Peyer's patch (tissue), 4 donors: ENCODE measurements at regions not wholly inside any gene's neighbourhood (a gene's known extent, or its start where the extent isn't known, plus 50 kb on each side); places are given as distances from the start of the nearest gene placed in this dataset.
"Not testable (repeated sequence)": the region's sequence is repeated elsewhere in the genome, so short reads cannot be mapped to it uniquely, and the experiment has no call there.

Experiments
- DNase-seq, 3 donors: peaks; one replicate each; pipeline ENCODE4 v3.0.0-alpha.2; 2017 to 2019
- H3K27ac ChIP-seq, 4 donors: fragments of 200-600 bp; sonication (generic); one replicate each; pipeline ENCODE4 v1.5.1; 2016 to 2019
- H3K27me3 ChIP-seq, 2 donors: fragments of 200-600 bp; sonication (generic); one replicate each; pipeline ENCODE4 v1.5.1; 2019
- H3K36me3 ChIP-seq, 3 donors: fragments of 200-600 bp; sonication (generic); one replicate each; pipeline ENCODE4 v1.5.1; 2016 to 2019
- H3K4me1 ChIP-seq, 4 donors: fragments of 200-600 bp; sonication (generic); one replicate each; pipeline ENCODE4 v1.5.1; 2016 to 2019
- H3K4me3 ChIP-seq, 4 donors: fragments of 200-600 bp; sonication (generic); 1 replicate in 3 of 4; 2 replicates in 1 of 4; pipeline ENCODE4 v1.5.1; 2016 to 2019; ENCODE audit warnings: mild to moderate bottlenecking in 1 of 4
- H3K9me3 ChIP-seq, 4 donors: fragments of 200-600 bp; sonication (generic); one replicate each; pipeline ENCODE4 v1.5.1; 2016 to 2019; ENCODE audit warnings: mild to moderate bottlenecking in 1 of 4
- CTCF ChIP-seq, 6 experiments: fragments of 450-650 bp in 4 of 6; fragments of 200-600 bp in 2 of 6; sonication (generic) in 1 of 6; IDR thresholded peaks; one replicate each; pipeline ENCODE4 v1.5.1; 2017 to 2019; ENCODE audit warnings: antibody characterized with exemption in 6 of 6, mild to moderate bottlenecking in 3 of 6, moderate library complexity in 1 of 6
- POLR2A ChIP-seq, 2 donors: fragments of 450-650 bp; IDR thresholded peaks; one replicate each; pipeline ENCODE4 v1.5.1; 2017; ENCODE audit warnings: antibody characterized with exemption in 2 of 2, mild to moderate bottlenecking in 2 of 2, moderate library complexity in 2 of 2

DNA sequence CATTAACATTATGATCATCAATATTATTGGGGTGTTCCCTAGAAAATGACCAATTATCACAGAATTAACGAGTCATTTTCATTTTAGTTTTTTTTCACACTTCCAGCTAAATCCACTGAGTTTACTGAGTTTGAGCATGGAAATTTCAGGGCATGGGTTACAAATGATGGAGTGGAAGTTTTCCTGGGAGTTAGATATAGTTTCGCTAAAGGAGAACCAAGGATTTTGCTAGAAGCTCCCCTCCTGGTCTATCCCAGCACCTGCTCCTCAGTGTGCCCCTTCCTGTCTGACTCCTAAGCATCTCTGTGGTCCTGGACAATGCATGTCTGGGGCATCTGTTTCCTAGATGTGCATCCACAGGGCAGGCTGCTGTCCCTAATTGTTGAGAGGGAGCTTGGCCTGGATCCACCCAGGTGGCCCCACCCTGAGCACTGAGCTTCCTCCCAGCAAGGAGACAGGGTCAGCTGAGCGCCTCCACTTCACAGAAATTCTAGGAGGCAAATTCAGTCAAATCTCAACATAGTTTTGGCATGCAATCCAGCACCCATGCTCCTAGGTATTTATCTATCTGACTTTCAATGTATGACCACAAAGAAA is 102.3 kb upstream of the GOLGA6L6 start:
- Histone ChIP-seq H3K27me3 (no peaks in the 10 kb centered on the region), H3K27ac (no peak overlapping the region), H3K4me3 (no peak overlapping the region), H3K4me1 (no peaks in the 10 kb centered on the region), H3K9me3 (no peaks in the 10 kb centered on the region), H3K36me3 (no peaks in the 10 kb centered on the region)
- TF ChIP-seq POLR2A (IDR thresholded peaks at IDR 0.05) (no peak), CTCF (IDR thresholded peaks at IDR 0.05) (no peak)
- no peak for DNase-seq

GRCh38 chr15:20643024-20643770 is 101.6 kb upstream of the GOLGA6L6 start:
- no peak overlapping the region for H3K27ac ChIP-seq
- no peaks in the 10 kb centered on the region for H3K4me1 ChIP-seq
- TF ChIP-seq CTCF (IDR thresholded peaks at IDR 0.05) (no peak), POLR2A (IDR thresholded peaks at IDR 0.05) (no peak)
- no peak overlapping the region for H3K4me3 ChIP-seq
- H3K27me3 ChIP-seq = no peaks in the 10 kb centered on the region
- DNase-seq = no peak
- no peaks in the 10 kb centered on the region for H3K9me3 ChIP-seq
- H3K36me3 ChIP-seq = no peaks in the 10 kb centered on the region

DNA sequence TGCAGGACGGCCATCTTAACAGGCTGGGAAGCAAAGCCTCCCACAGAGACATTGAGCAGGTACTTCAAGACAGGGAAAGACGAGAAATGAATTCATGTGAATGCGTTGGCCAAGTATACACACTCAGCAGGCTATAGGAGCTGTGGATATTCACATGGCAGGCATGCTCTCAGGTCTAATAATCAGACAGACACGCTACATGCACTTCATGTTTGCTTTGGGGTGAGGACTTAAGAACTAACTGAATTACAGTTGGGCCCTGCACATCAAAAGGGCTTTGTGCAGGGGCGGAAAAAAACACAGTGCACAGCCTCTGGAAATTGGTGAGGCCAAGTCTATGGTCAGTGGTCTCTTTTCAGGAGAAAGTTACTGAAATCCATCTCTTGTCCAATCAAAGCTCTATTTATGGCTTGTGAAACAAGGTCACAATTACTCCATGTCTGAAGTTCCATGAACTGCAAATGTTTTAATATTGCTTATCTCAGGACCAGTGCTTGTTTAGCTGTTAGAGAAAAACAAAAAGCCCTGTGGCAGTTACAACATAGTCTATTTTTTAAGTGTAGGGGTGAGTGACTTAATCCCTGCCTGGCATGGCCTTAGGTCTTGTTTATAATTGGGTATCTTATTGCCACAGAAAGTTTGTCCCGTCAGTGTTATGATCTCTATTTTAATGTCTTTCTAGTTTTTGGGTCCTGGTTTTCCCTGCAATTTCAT is 100.6 kb upstream of the GOLGA6L6 start:
- no peaks in the 10 kb centered on the region for H3K36me3 ChIP-seq
- H3K4me3 ChIP-seq = no peak overlapping the region
- H3K27me3 ChIP-seq = no peaks in the 10 kb centered on the region
- no peaks in the 10 kb centered on the region for H3K9me3 ChIP-seq
- no peaks in the 10 kb centered on the region for H3K4me1 ChIP-seq
- DNase-seq = no peak
- TF ChIP-seq CTCF (IDR thresholded peaks at IDR 0.05) = no peak
- TF ChIP-seq POLR2A (IDR thresholded peaks at IDR 0.05) = no peak
- H3K27ac ChIP-seq = no peak overlapping the region

GRCh38 chr15:20640427-20640826 is 98.8 kb upstream of the GOLGA6L6 start:
- not testable (repeated sequence) for H3K27me3 ChIP-seq, H3K4me3 ChIP-seq, H3K9me3 ChIP-seq, H3K27ac ChIP-seq, H3K4me1 ChIP-seq, H3K36me3 ChIP-seq, DNase-seq

GRCh38 chr15:20639224-20639623 is 97.6 kb upstream of the GOLGA6L6 start:
- not testable (repeated sequence) for H3K27ac ChIP-seq, H3K36me3 ChIP-seq

GRCh38 chr15:20637499-20637898 is 95.9 kb upstream of the GOLGA6L6 start:
- not testable (repeated sequence) for H3K27ac ChIP-seq, H3K27me3 ChIP-seq, H3K9me3 ChIP-seq, H3K36me3 ChIP-seq, DNase-seq, H3K4me1 ChIP-seq, H3K4me3 ChIP-seq

More at GRCh38 chr15:20639224-20639623, 97.6 kb upstream of the GOLGA6L6 start:
- not testable (repeated sequence) for H3K4me1 ChIP-seq, DNase-seq, H3K27me3 ChIP-seq, H3K4me3 ChIP-seq, H3K9me3 ChIP-seq

DNA sequence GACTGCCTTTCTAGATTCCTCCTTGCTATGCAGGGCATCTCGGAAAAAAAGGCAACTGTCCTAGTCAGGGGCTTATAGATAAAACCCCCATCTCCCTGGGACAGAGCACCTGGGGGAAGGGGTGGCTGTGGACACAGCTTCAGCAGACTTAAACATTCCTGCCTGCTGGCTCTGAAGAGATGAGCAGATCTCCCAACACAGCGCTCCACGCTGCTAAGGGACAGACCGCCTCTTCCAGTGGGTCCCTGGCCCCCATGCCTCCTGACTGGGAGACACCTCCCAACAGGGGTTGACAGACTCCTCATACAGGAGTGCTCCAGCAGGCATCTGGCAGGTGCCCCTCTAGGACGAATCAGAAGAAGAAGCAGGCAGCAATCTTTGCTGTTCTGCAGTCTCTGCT is 87.9 kb upstream of the GOLGA6L6 start:
- not testable (repeated sequence) for H3K27ac ChIP-seq, H3K4me1 ChIP-seq, DNase-seq, H3K27me3 ChIP-seq, H3K4me3 ChIP-seq, H3K9me3 ChIP-seq, H3K36me3 ChIP-seq

DNA sequence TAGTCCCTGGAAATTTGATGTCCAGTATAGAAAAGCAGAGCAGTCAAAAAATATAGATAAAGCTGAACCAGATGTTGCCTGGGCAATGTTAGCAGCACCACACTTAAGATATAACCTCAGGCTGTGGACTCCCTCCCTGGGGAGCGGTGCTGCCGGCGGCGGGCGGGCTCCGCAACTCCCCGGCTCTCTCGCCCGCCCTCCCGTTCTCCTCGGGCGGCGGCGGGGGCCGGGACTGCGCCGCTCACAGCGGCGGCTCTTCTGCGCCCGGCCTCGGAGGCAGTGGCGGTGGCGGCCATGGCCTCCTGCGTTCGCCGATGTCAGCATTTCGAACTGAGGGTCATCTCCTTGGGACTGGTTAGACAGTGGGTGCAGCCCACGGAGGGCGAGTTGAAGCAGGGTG is 86.9 kb upstream of the GOLGA6L6 start:
- not testable (repeated sequence) for H3K9me3 ChIP-seq, H3K4me1 ChIP-seq, DNase-seq, H3K36me3 ChIP-seq, H3K27me3 ChIP-seq, H3K27ac ChIP-seq, H3K4me3 ChIP-seq

GRCh38 chr15:20625469-20625868 is 83.9 kb upstream of the GOLGA6L6 start:
- H3K4me1 ChIP-seq, H3K9me3 ChIP-seq, H3K4me3 ChIP-seq, H3K36me3 ChIP-seq, H3K27me3 ChIP-seq, DNase-seq, H3K27ac ChIP-seq: not testable (repeated sequence)

DNA sequence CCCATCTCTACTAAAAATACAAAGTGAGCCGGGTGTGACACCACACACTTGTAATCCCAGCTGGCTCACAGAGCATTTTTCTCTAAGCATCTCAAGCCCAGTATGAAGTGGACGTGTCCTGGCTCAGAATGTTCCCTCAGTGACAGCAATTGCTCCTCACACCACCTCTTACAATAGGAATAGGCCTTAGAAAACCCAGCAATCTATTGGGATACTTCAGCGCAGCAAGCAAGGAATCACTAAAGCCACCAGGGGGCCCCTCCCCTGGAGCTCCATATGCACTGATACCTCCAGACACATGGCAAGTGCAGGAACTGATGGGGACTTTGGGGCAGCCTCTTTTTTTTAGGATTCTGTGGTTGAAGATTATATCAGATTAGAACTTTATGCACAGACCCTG is 82.5 kb upstream of the GOLGA6L6 start:
- not testable (repeated sequence) for H3K4me1 ChIP-seq, H3K9me3 ChIP-seq, H3K36me3 ChIP-seq, H3K27ac ChIP-seq, H3K27me3 ChIP-seq, H3K4me3 ChIP-seq
- DNase-seq = peak in 1 of 3 donors; percentile 16

GRCh38 chr15:20622117-20622516 is 80.5 kb upstream of the GOLGA6L6 start:
- H3K27ac ChIP-seq, DNase-seq, H3K4me1 ChIP-seq, H3K4me3 ChIP-seq, H3K36me3 ChIP-seq, H3K9me3 ChIP-seq, H3K27me3 ChIP-seq: not testable (repeated sequence)

DNA sequence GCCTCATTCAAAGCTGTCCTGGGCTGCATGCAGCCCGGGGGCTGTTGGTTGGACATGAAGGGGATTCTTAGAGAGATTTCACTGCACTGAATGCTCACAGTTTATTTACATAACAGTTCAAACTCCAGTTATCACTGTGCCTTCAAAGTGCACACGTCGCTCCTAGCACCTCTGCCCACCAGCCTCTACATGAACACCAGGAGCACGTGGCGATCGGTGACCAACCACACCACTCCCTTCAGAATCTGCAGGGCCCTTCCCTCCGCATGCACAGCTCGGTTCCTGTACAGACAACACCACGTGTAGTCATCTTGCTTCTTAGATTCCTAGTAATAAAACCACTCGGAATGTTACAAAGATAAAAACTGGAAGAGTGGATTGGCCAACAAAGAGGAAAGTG is 72.9 kb upstream of the GOLGA6L6 start:
- H3K36me3 ChIP-seq, H3K27ac ChIP-seq, H3K27me3 ChIP-seq, H3K4me3 ChIP-seq, H3K9me3 ChIP-seq, H3K4me1 ChIP-seq, DNase-seq: not testable (repeated sequence)
